GM23248 (cell line): ENCODE measurements at regions not wholly inside any gene's neighbourhood (a gene's known extent, or its start where the extent isn't known, plus 50 kb on each side); places are given as distances from the start of the nearest gene placed in this dataset.
A peak's percentile ranks its signal among the peaks of the same experiment; 100 is the strongest.

Experiments
- DNase-seq: peaks from one replicate; pipeline ENCODE4 v3.0.0-alpha.2; 2015
- H2AFZ ChIP-seq: fragments of 200-600 bp; sonication (generic); 2 replicates; pipeline ENCODE4 v1.6.1; 2016; ENCODE audit warnings: antibody characterized with exemption
- H3F3A ChIP-seq: fragments of 200-600 bp; sonication (generic); 2 replicates; pipeline ENCODE4 v1.6.1; 2016; ENCODE audit warnings: mild to moderate bottlenecking, antibody characterized with exemption, mixed run types; ENCODE audit not compliant: insufficient read depth
- H3K27ac ChIP-seq: fragments of 200-600 bp; sonication (generic); 2 replicates; pipeline ENCODE4 v1.5.1; 2016; ENCODE audit warnings: mild to moderate bottlenecking
- H3K27me3 ChIP-seq: fragments of 200-600 bp; sonication (generic); replicated peaks from 2 replicates; pipeline ENCODE4 v1.6.1; 2016; ENCODE audit warnings: mild to moderate bottlenecking; ENCODE audit not compliant: insufficient read depth
- H3K36me3 ChIP-seq: fragments of 200-600 bp; sonication (generic); 2 replicates; pipeline ENCODE4 v1.6.1; 2016; ENCODE audit warnings: low read depth, mild to moderate bottlenecking
- H3K4me1 ChIP-seq: fragments of 200-600 bp; sonication (generic); 2 replicates; pipeline ENCODE4 v1.6.1; 2016; ENCODE audit warnings: mild to moderate bottlenecking; ENCODE audit not compliant: insufficient read depth
- H3K4me2 ChIP-seq: fragments of 200-600 bp; sonication (generic); one replicate; pipeline ENCODE4 v1.6.1; 2016; ENCODE audit warnings: mild to moderate bottlenecking; ENCODE audit not compliant: unreplicated experiment
- H3K4me3 ChIP-seq: fragments of 200-600 bp; sonication (generic); 2 replicates; pipeline ENCODE4 v1.5.1; 2016; ENCODE audit warnings: mild to moderate bottlenecking
- H3K79me2 ChIP-seq: fragments of 200-600 bp; sonication (generic); 2 replicates; pipeline ENCODE4 v1.6.1; 2016; ENCODE audit warnings: mild to moderate bottlenecking; ENCODE audit not compliant: insufficient read depth
- H3K9ac ChIP-seq: fragments of 200-600 bp; sonication (generic); 2 replicates; pipeline ENCODE4 v1.6.1; 2016; ENCODE audit warnings: mild to moderate bottlenecking
- H3K9me2 ChIP-seq: fragments of 200-600 bp; sonication (generic); 2 replicates; pipeline ENCODE4 v1.6.1; 2016; ENCODE audit warnings: mixed run types, mild to moderate bottlenecking, moderate library complexity; ENCODE audit not compliant: insufficient read depth
- H3K9me3 ChIP-seq: fragments of 200-600 bp; sonication (generic); one replicate; pipeline ENCODE4 v1.6.1; 2017; ENCODE audit warnings: low read depth
- H4K20me1 ChIP-seq: fragments of 200-600 bp; sonication (generic); 2 replicates; pipeline ENCODE4 v1.6.0; 2016; ENCODE audit not compliant: insufficient read depth
- EZH2 ChIP-seq: fragments of 200-600 bp; sonication (generic); IDR thresholded peaks from 2 replicates; pipeline ENCODE4 v1.6.1; 2018; ENCODE audit warnings: antibody characterized with exemption, mild to moderate bottlenecking; ENCODE audit not compliant: insufficient read depth, poor library complexity, severe bottlenecking
- EZH2phosphoT487 ChIP-seq: fragments of 200-600 bp; sonication (generic); IDR thresholded peaks from 2 replicates; pipeline ENCODE4 v1.6.1; 2018; ENCODE audit warnings: antibody characterized with exemption, moderate library complexity, mild to moderate bottlenecking, low read depth; ENCODE audit not compliant: insufficient read depth
- WGBS, 2 experiments: methylation state at CpG; one replicate each; pipeline ENCODE4 v1.1.6; 2015 to 2017; ENCODE audit warnings: low lambda C conversion rate in 2 of 2, low coverage in 1 of 2; ENCODE audit errors: missing lambda C conversion rate in 2 of 2; 5-methylcytosine and 5-hydroxymethylcytosine counted together
- in situ Hi-C: fragments of 300-500 bp; cut with MboI; formaldehyde crosslinking; loops from 2 replicates; pipeline ENCODE4 v1.15.0; 2020

- Histone ChIP-seq H3K4me3 (no peak overlapping the region), H3K79me2 (no peaks in the 10 kb centered on the region), H3K9me3 (no peaks in the 10 kb centered on the region), H3K27me3 (no peaks in the 10 kb centered on the region), H3K4me2 (no peak overlapping the region), H3K36me3 (no peaks in the 10 kb centered on the region), H2AFZ (no peak overlapping the region), H3F3A (peaks cover 26% of the 10 kb centered on the region), H3K27ac (no peak overlapping the region), H3K9me2 (no peaks in the 10 kb centered on the region), H4K20me1 (no peaks in the 10 kb centered on the region), H3K9ac (no peak overlapping the region), H3K4me1 (peaks cover 41% of the 10 kb centered on the region)
- DNase-seq = no peak
- in situ Hi-C loops = loop anchor here (25.0 kb wide), 1 partner anchor 1302 kb away; no protein-coding TSS in a partner anchor
- no peak for TF ChIP-seq EZH2
- no peak for TF ChIP-seq EZH2phosphoT487
- WGBS, 2 experiments = 95 to 98% methylated on average over 6 of the region's 6 CpGs
Observed at GRCh38 chr2:133839677-133840076, 271.4 kb upstream of the NCKAP5 start.

- Histone ChIP-seq H3F3A (peaks cover 26% of the 10 kb centered on the region), H3K9ac (no peak overlapping the region), H3K27me3 (no peaks in the 10 kb centered on the region), H3K36me3 (no peaks in the 10 kb centered on the region), H3K9me3 (no peaks in the 10 kb centered on the region), H3K4me1 (peaks cover 41% of the 10 kb centered on the region), H4K20me1 (no peaks in the 10 kb centered on the region), H3K79me2 (no peaks in the 10 kb centered on the region), H2AFZ (no peak overlapping the region), H3K4me3 (no peak overlapping the region), H3K9me2 (no peaks in the 10 kb centered on the region), H3K27ac (no peak overlapping the region), H3K4me2 (no peak overlapping the region)
- TF ChIP-seq EZH2 = no peak
- no peak for TF ChIP-seq EZH2phosphoT487
- 97% methylated on average over 7 of the region's 7 CpGs for WGBS, 2 experiments
- in situ Hi-C loops = loop anchor here (25.0 kb wide), 1 partner anchor 1303 kb away; no protein-coding TSS in a partner anchor
- no peak for DNase-seq
Observed at GRCh38 chr2:133840761-133841160, 272.5 kb upstream of the NCKAP5 start.

- 0 to 2% methylated on average over 4 of the region's 4 CpGs for WGBS, 2 experiments
- H3K9me2 ChIP-seq = no peaks in the 10 kb centered on the region
- H2AFZ ChIP-seq = peak overlapping the region; percentile 64
- in situ Hi-C loops = loop anchor here (25.0 kb wide), 1 partner anchor 1305 kb away; no protein-coding TSS in a partner anchor
- H4K20me1 ChIP-seq = no peaks in the 10 kb centered on the region
- H3K9ac ChIP-seq = no peak overlapping the region
- H3K4me1 ChIP-seq = peaks cover 40% of the 10 kb centered on the region
- H3K9me3 ChIP-seq = no peaks in the 10 kb centered on the region
- peak overlapping the region; percentile 29 for H3K4me2 ChIP-seq
- no peak overlapping the region for H3K4me3 ChIP-seq
- TF ChIP-seq EZH2 (no peak), EZH2phosphoT487 (no peak)
- no peaks in the 10 kb centered on the region for H3K79me2 ChIP-seq
- peak overlapping the region; percentile 73 for H3K27ac ChIP-seq
- H3K36me3 ChIP-seq = no peaks in the 10 kb centered on the region
- no peaks in the 10 kb centered on the region for H3K27me3 ChIP-seq
- peak; percentile 98 for DNase-seq
- H3F3A ChIP-seq = peaks cover 26% of the 10 kb centered on the region
Observed at GRCh38 chr2:133841900-133842299, 273.6 kb upstream of the NCKAP5 start.

GRCh38 chr2:133842446-133842845 lies 274.2 kb upstream of the NCKAP5 start:
- Histone ChIP-seq H3K79me2 (no peaks in the 10 kb centered on the region), H3K4me2 (peak overlapping the region; percentile 16), H3K9ac (no peak overlapping the region), H4K20me1 (no peaks in the 10 kb centered on the region), H3K27me3 (no peaks in the 10 kb centered on the region), H3K9me2 (no peaks in the 10 kb centered on the region), H3K4me1 (peaks cover 34% of the 10 kb centered on the region), H3K4me3 (no peak overlapping the region), H2AFZ (0 out of 2 replicates have a peak overlapping the region, but pooled peaks have one; percentile 64), H3K36me3 (no peaks in the 10 kb centered on the region), H3K9me3 (no peaks in the 10 kb centered on the region), H3F3A (peaks cover 26% of the 10 kb centered on the region), H3K27ac (peak overlapping the region; percentile 55)
- in situ Hi-C loops = loop anchor here (25.0 kb wide), 1 partner anchor 1305 kb away; no protein-coding TSS in a partner anchor
- TF ChIP-seq EZH2phosphoT487 (no peak), EZH2 (no peak)
- DNase-seq = no peak
- WGBS, 2 experiments = 93 to 100% methylated on average over 2 of the region's 2 CpGs

GRCh38 chr2:133843091-133843490 lies 274.8 kb upstream of the NCKAP5 start:
- in situ Hi-C loops = loop anchor here (25.0 kb wide), 1 partner anchor 1306 kb away; no protein-coding TSS in a partner anchor

More at GRCh38 chr2:133843091-133843490, 274.8 kb upstream of the NCKAP5 start:
- TF ChIP-seq EZH2 (no peak), EZH2phosphoT487 (no peak)
- Histone ChIP-seq H3K9me3 (no peaks in the 10 kb centered on the region), H3K4me2 (no peak overlapping the region), H3F3A (peaks cover 26% of the 10 kb centered on the region), H3K4me1 (peaks cover 28% of the 10 kb centered on the region), H3K4me3 (no peak overlapping the region), H2AFZ (no peak overlapping the region; the same call in 1 of the 2 replicates), H3K9me2 (no peaks in the 10 kb centered on the region), H3K36me3 (no peaks in the 10 kb centered on the region), H3K9ac (no peak overlapping the region), H3K27me3 (no peaks in the 10 kb centered on the region), H4K20me1 (no peaks in the 10 kb centered on the region), H3K27ac (no peak overlapping the region), H3K79me2 (no peaks in the 10 kb centered on the region)
- 95 to 97% methylated on average over 3 of the region's 3 CpGs for WGBS, 2 experiments
- DNase-seq = peak; percentile 19
